ENCODE measurements at regions not wholly inside any gene's neighbourhood (a gene's known extent, or its start where the extent isn't known, plus 50 kb on each side); places are given as distances from the start of the nearest gene placed in this dataset.
"Not testable (repeated sequence)": the region's sequence is repeated elsewhere in the genome, so short reads cannot be mapped to it uniquely, and the experiment has no call there.

- H3K36me3 ChIP-seq (ENCODE audit: control insufficient read depth in 2 of 2, extremely low read depth in 1 of 2, insufficient read depth in 2 of 2, low read length in 2 of 2), result no peaks in the 10 kb centered on the region
- no peaks in the 10 kb centered on the region for H3K27me3 ChIP-seq (ENCODE audit: control insufficient read depth, extremely low read depth, insufficient read depth, low read length)
- no peaks in the 10 kb centered on the region for H3K4me1 ChIP-seq (ENCODE audit: control insufficient read depth, extremely low read depth, insufficient read depth, low read length)
- DNase-seq (ENCODE audit: low read depth, low spot score) (no peak), FAIRE-seq (no peak)
- dilution Hi-C loops (cut with MboI; ENCODE audit: extremely low pct_ligation_motif_present, low sequenced_read_pairs), result no loop called here
- H3K9me1 ChIP-seq (ENCODE audit: control insufficient read depth, extremely low read depth, insufficient read depth, low read length), result no peaks in the 10 kb centered on the region
- no peak overlapping the region for H3K4me3 ChIP-seq (ENCODE audit: control insufficient read depth in 2 of 3, extremely low read depth in 1 of 3, insufficient read depth in 2 of 3, low read depth in 1 of 3, low read length in 3 of 3)
- H3K79me2 ChIP-seq (ENCODE audit: control insufficient read depth, insufficient read depth, low read length), result no peaks in the 10 kb centered on the region
- H3K9ac ChIP-seq (ENCODE audit: control insufficient read depth, extremely low read depth, insufficient read depth, low read length), result no peak overlapping the region
- H4K20me1 ChIP-seq (ENCODE audit: control insufficient read depth, extremely low read depth, insufficient read depth, low read length), result no peaks in the 10 kb centered on the region
- H3K9me3 ChIP-seq (ENCODE audit: control insufficient read depth, low read depth, low read length), result peaks cover 1% of the 10 kb centered on the region
- H2AFZ ChIP-seq (ENCODE audit: control insufficient read depth, low read length), result no peak overlapping the region
- H3K27ac ChIP-seq (ENCODE audit: control insufficient read depth, insufficient read depth, low read length), result no peak overlapping the region
- TF ChIP-seq, protein P1, sequence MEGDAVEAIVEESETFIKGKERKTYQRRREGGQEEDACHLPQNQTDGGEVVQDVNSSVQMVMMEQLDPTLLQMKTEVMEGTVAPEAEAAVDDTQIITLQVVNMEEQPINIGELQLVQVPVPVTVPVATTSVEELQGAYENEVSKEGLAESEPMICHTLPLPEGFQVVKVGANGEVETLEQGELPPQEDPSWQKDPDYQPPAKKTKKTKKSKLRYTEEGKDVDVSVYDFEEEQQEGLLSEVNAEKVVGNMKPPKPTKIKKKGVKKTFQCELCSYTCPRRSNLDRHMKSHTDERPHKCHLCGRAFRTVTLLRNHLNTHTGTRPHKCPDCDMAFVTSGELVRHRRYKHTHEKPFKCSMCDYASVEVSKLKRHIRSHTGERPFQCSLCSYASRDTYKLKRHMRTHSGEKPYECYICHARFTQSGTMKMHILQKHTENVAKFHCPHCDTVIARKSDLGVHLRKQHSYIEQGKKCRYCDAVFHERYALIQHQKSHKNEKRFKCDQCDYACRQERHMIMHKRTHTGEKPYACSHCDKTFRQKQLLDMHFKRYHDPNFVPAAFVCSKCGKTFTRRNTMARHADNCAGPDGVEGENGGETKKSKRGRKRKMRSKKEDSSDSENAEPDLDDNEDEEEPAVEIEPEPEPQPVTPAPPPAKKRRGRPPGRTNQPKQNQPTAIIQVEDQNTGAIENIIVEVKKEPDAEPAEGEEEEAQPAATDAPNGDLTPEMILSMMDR (optimal IDR thresholded peaks at IDR 0.05 in 1 of 3, IDR thresholded peaks at IDR 0.05 in 1 of 3, conservative IDR thresholded peaks at IDR 0.05 in 1 of 3; ENCODE audit: extremely low read depth in 1 of 3, insufficient read depth in 2 of 3, low read length in 3 of 3), result no peak
- TF ChIP-seq EZH2 (IDR thresholded peaks at IDR 0.05; ENCODE audit: low read length), result no peak
- no peak overlapping the region for H3K4me2 ChIP-seq (ENCODE audit: control insufficient read depth, extremely low read depth, insufficient read depth, low read depth, low read length)
These were observed 328.5 kb upstream of the FGF16 start for GRCh38 chrX:77118686-77119085.

GRCh38 chrX:77119706-77120105, 327.5 kb upstream of the FGF16 start:
- H3K4me1 ChIP-seq (ENCODE audit: control insufficient read depth, extremely low read depth, insufficient read depth, low read length), result no peaks in the 10 kb centered on the region
- H3K27me3 ChIP-seq (ENCODE audit: control insufficient read depth, extremely low read depth, insufficient read depth, low read length), result no peaks in the 10 kb centered on the region
- H3K36me3 ChIP-seq (ENCODE audit: control insufficient read depth in 2 of 2, extremely low read depth in 1 of 2, insufficient read depth in 2 of 2, low read length in 2 of 2), result no peaks in the 10 kb centered on the region
- H3K4me2 ChIP-seq (ENCODE audit: control insufficient read depth, extremely low read depth, insufficient read depth, low read depth, low read length), result no peak overlapping the region
- no peak overlapping the region for H3K4me3 ChIP-seq (ENCODE audit: control insufficient read depth in 2 of 3, extremely low read depth in 1 of 3, insufficient read depth in 2 of 3, low read depth in 1 of 3, low read length in 3 of 3)
- no peak overlapping the region for H3K27ac ChIP-seq (ENCODE audit: control insufficient read depth, insufficient read depth, low read length)
- no peaks in the 10 kb centered on the region for H3K79me2 ChIP-seq (ENCODE audit: control insufficient read depth, insufficient read depth, low read length)
- dilution Hi-C loops (cut with MboI; ENCODE audit: extremely low pct_ligation_motif_present, low sequenced_read_pairs), result no loop called here
- H3K9ac ChIP-seq (ENCODE audit: control insufficient read depth, extremely low read depth, insufficient read depth, low read length), result no peak overlapping the region
- no peaks in the 10 kb centered on the region for H3K9me1 ChIP-seq (ENCODE audit: control insufficient read depth, extremely low read depth, insufficient read depth, low read length)
- no peak for DNase-seq (ENCODE audit: low read depth, low spot score)
- H4K20me1 ChIP-seq (ENCODE audit: control insufficient read depth, extremely low read depth, insufficient read depth, low read length), result no peaks in the 10 kb centered on the region
- no peak overlapping the region for H2AFZ ChIP-seq (ENCODE audit: control insufficient read depth, low read length)
- TF ChIP-seq, protein P1 (optimal IDR thresholded peaks at IDR 0.05 in 1 of 3, IDR thresholded peaks at IDR 0.05 in 1 of 3, conservative IDR thresholded peaks at IDR 0.05 in 1 of 3; ENCODE audit: extremely low read depth in 1 of 3, insufficient read depth in 2 of 3, low read length in 3 of 3), result no peak
- no peak for TF ChIP-seq EZH2 (IDR thresholded peaks at IDR 0.05; ENCODE audit: low read length)
- no peak for FAIRE-seq
- peaks cover 1% of the 10 kb centered on the region for H3K9me3 ChIP-seq (ENCODE audit: control insufficient read depth, low read depth, low read length)

GRCh38 chrX:77123917-77124316, 323.3 kb upstream of the FGF16 start:
- FAIRE-seq; H3K79me2 ChIP-seq (ENCODE audit: control insufficient read depth, insufficient read depth, low read length); H3K27ac ChIP-seq (ENCODE audit: control insufficient read depth, insufficient read depth, low read length); H3K27me3 ChIP-seq (ENCODE audit: control insufficient read depth, extremely low read depth, insufficient read depth, low read length); H3K36me3 ChIP-seq (ENCODE audit: control insufficient read depth in 2 of 2, extremely low read depth in 1 of 2, insufficient read depth in 2 of 2, low read length in 2 of 2); H2AFZ ChIP-seq (ENCODE audit: control insufficient read depth, low read length); H3K9me3 ChIP-seq (ENCODE audit: control insufficient read depth, low read depth, low read length); H3K4me3 ChIP-seq (ENCODE audit: control insufficient read depth in 2 of 3, extremely low read depth in 1 of 3, insufficient read depth in 2 of 3, low read depth in 1 of 3, low read length in 3 of 3); H3K4me1 ChIP-seq (ENCODE audit: control insufficient read depth, extremely low read depth, insufficient read depth, low read length); H3K9me1 ChIP-seq (ENCODE audit: control insufficient read depth, extremely low read depth, insufficient read depth, low read length); dilution Hi-C loops (cut with MboI; ENCODE audit: extremely low pct_ligation_motif_present, low sequenced_read_pairs); H3K9ac ChIP-seq (ENCODE audit: control insufficient read depth, extremely low read depth, insufficient read depth, low read length); H4K20me1 ChIP-seq (ENCODE audit: control insufficient read depth, extremely low read depth, insufficient read depth, low read length); H3K4me2 ChIP-seq (ENCODE audit: control insufficient read depth, extremely low read depth, insufficient read depth, low read depth, low read length); DNase-seq (ENCODE audit: low read depth, low spot score): not testable (repeated sequence)

- H3K27ac ChIP-seq (ENCODE audit: control insufficient read depth, insufficient read depth, low read length); H3K4me3 ChIP-seq (ENCODE audit: control insufficient read depth in 2 of 3, extremely low read depth in 1 of 3, insufficient read depth in 2 of 3, low read depth in 1 of 3, low read length in 3 of 3); H3K36me3 ChIP-seq (ENCODE audit: control insufficient read depth in 2 of 2, extremely low read depth in 1 of 2, insufficient read depth in 2 of 2, low read length in 2 of 2); H3K79me2 ChIP-seq (ENCODE audit: control insufficient read depth, insufficient read depth, low read length); H3K4me1 ChIP-seq (ENCODE audit: control insufficient read depth, extremely low read depth, insufficient read depth, low read length); dilution Hi-C loops (cut with MboI; ENCODE audit: extremely low pct_ligation_motif_present, low sequenced_read_pairs); H3K27me3 ChIP-seq (ENCODE audit: control insufficient read depth, extremely low read depth, insufficient read depth, low read length); H2AFZ ChIP-seq (ENCODE audit: control insufficient read depth, low read length); H3K9ac ChIP-seq (ENCODE audit: control insufficient read depth, extremely low read depth, insufficient read depth, low read length); FAIRE-seq; H3K9me1 ChIP-seq (ENCODE audit: control insufficient read depth, extremely low read depth, insufficient read depth, low read length); DNase-seq (ENCODE audit: low read depth, low spot score); H3K9me3 ChIP-seq (ENCODE audit: control insufficient read depth, low read depth, low read length); H4K20me1 ChIP-seq (ENCODE audit: control insufficient read depth, extremely low read depth, insufficient read depth, low read length); H3K4me2 ChIP-seq (ENCODE audit: control insufficient read depth, extremely low read depth, insufficient read depth, low read depth, low read length): not testable (repeated sequence)
These were observed 319.6 kb upstream of the FGF16 start for GRCh38 chrX:77127571-77127970.
